Astrocyte (in vitro differentiated cells and primary cell): ENCODE measurements at regions not wholly inside any gene's neighbourhood (a gene's known extent, or its start where the extent isn't known, plus 50 kb on each side); places are given as distances from the start of the nearest gene placed in this dataset.

Source experiments
- DNase-seq: peaks from one replicate; pipeline ENCODE4 v3.0.0-alpha.2; 2010; ENCODE audit warnings: low read depth
- FAIRE-seq: peaks from 2 replicates; lab custom pipeline; 2011; peaks lifted over from hg19 to GRCh38; lab: Jason Lieb, UNC
- H2AFZ ChIP-seq: 2 replicates; pipeline ENCODE4 v1.6.0; 2012; ENCODE audit warnings: low read depth, low read length, inconsistent platforms
- H3K27ac ChIP-seq: 2 replicates; pipeline ENCODE4 v1.5.1; 2011; ENCODE audit warnings: low read depth, low read length, inconsistent platforms
- H3K27me3 ChIP-seq: 2 replicates; pipeline ENCODE4 v1.6.0; 2011; ENCODE audit warnings: low read length, inconsistent platforms; ENCODE audit not compliant: insufficient read depth
- H3K36me3 ChIP-seq: 2 replicates; pipeline ENCODE4 v1.5.1; 2011; ENCODE audit warnings: low read length, inconsistent platforms; ENCODE audit not compliant: insufficient read depth
- H3K4me1 ChIP-seq: 2 replicates; pipeline ENCODE4 v1.5.1; 2011; ENCODE audit warnings: low read length, inconsistent platforms; ENCODE audit not compliant: insufficient read depth
- H3K4me2 ChIP-seq: 2 replicates; pipeline ENCODE4 v1.6.0; 2012; ENCODE audit warnings: low read length, inconsistent platforms
- H3K4me3 ChIP-seq: 2 replicates; pipeline ENCODE4 v1.5.1; 2011; ENCODE audit warnings: low read depth, mild to moderate bottlenecking, low read length, inconsistent platforms; ENCODE audit not compliant: insufficient read depth
- H3K79me2 ChIP-seq: 2 replicates; pipeline ENCODE4 v1.6.0; 2012; ENCODE audit warnings: mild to moderate bottlenecking, low read length, inconsistent platforms; ENCODE audit not compliant: insufficient read depth
- H3K9ac ChIP-seq: 2 replicates; pipeline ENCODE4 v1.6.0; 2012; ENCODE audit warnings: mild to moderate bottlenecking, low read length, inconsistent platforms
- H3K9me3 ChIP-seq: 2 replicates; pipeline ENCODE4 v1.5.1; 2012; ENCODE audit warnings: low read depth, mild to moderate bottlenecking, low read length, inconsistent platforms; ENCODE audit not compliant: insufficient read depth
- H4K20me1 ChIP-seq: 2 replicates; pipeline ENCODE4 v1.6.0; 2012; ENCODE audit warnings: low read length, inconsistent platforms; ENCODE audit not compliant: insufficient read depth
- H3K27ac Mint-ChIP-seq: one replicate; pipeline ENCODE4 v1.8.0; 2021; ENCODE audit warnings: mild to moderate bottlenecking, mixed read lengths; ENCODE audit not compliant: unreplicated experiment
- H3K27me3 Mint-ChIP-seq: one replicate; pipeline ENCODE4 v1.8.0; 2021; ENCODE audit warnings: low read depth, mixed read lengths; ENCODE audit not compliant: unreplicated experiment
- H3K36me3 Mint-ChIP-seq: one replicate; pipeline ENCODE4 v1.8.0; 2021; ENCODE audit warnings: low read depth, mixed read lengths; ENCODE audit not compliant: unreplicated experiment
- H3K4me1 Mint-ChIP-seq: one replicate; pipeline ENCODE4 v1.8.0; 2021; ENCODE audit warnings: low read depth, mixed read lengths; ENCODE audit not compliant: unreplicated experiment
- H3K4me3 Mint-ChIP-seq: one replicate; pipeline ENCODE4 v1.8.0; 2021; ENCODE audit warnings: mild to moderate bottlenecking, moderate library complexity, mixed read lengths; ENCODE audit not compliant: unreplicated experiment
- H3K9me3 Mint-ChIP-seq: one replicate; pipeline ENCODE4 v1.8.0; 2021; ENCODE audit warnings: mild to moderate bottlenecking, mixed read lengths; ENCODE audit not compliant: unreplicated experiment
- EZH2 ChIP-seq: IDR thresholded peaks from 2 replicates; pipeline ENCODE4 v1.6.1; 2012; ENCODE audit warnings: mild to moderate bottlenecking, low read length, inconsistent platforms; ENCODE audit not compliant: insufficient read depth
- TF ChIP-seq, protein P1 (sequence below): IDR thresholded peaks from 2 replicates; pipeline ENCODE4 v1.5.1; 2011; ENCODE audit warnings: low read depth, mild to moderate bottlenecking, inconsistent platforms, low read length, moderate library complexity; ENCODE audit not compliant: insufficient read depth

DNA sequence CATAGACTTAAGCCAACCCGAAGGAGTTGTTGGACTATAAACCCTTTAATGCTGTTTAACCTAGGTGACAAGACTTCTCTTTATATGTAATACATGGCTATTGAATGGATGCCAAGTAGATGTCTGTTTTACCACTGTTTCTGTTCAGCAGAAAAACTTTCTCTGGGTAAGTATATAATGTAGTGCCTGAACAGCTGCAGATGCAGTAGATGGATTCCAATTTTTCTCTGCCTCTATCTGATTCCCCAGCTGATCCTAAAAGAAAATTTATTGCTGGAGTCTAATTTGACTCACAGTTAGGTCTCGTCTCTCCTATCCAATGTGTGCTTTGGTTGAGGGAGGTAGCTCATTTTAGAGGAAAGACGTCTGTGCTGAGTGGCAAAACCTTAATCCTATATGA is 256.5 kb upstream of the CBLB start:
- Histone ChIP-seq H3K79me2 (no peaks in the 10 kb centered on the region), H3K36me3 (no peaks in the 10 kb centered on the region), H3K27me3 (no peaks in the 10 kb centered on the region), H3K9ac (no peak overlapping the region), H2AFZ (no peak overlapping the region), H3K9me3 (no peaks in the 10 kb centered on the region), H3K4me3 (no peak overlapping the region), H3K27ac (no peak overlapping the region), H4K20me1 (no peaks in the 10 kb centered on the region), H3K4me2 (no peak overlapping the region), H3K4me1 (peaks cover 4% of the 10 kb centered on the region)
- FAIRE-seq (no peak), DNase-seq (no peak)
- H3K4me3 Mint-ChIP-seq = no peak overlapping the region
- H3K36me3 Mint-ChIP-seq = no peaks in the 10 kb centered on the region
- TF ChIP-seq EZH2 = no peak
- TF ChIP-seq, protein P1, sequence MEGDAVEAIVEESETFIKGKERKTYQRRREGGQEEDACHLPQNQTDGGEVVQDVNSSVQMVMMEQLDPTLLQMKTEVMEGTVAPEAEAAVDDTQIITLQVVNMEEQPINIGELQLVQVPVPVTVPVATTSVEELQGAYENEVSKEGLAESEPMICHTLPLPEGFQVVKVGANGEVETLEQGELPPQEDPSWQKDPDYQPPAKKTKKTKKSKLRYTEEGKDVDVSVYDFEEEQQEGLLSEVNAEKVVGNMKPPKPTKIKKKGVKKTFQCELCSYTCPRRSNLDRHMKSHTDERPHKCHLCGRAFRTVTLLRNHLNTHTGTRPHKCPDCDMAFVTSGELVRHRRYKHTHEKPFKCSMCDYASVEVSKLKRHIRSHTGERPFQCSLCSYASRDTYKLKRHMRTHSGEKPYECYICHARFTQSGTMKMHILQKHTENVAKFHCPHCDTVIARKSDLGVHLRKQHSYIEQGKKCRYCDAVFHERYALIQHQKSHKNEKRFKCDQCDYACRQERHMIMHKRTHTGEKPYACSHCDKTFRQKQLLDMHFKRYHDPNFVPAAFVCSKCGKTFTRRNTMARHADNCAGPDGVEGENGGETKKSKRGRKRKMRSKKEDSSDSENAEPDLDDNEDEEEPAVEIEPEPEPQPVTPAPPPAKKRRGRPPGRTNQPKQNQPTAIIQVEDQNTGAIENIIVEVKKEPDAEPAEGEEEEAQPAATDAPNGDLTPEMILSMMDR = no peak
- no peaks in the 10 kb centered on the region for H3K9me3 Mint-ChIP-seq
- H3K27me3 Mint-ChIP-seq = no peaks in the 10 kb centered on the region
- peaks cover 15% of the 10 kb centered on the region for H3K4me1 Mint-ChIP-seq
- no peak overlapping the region for H3K27ac Mint-ChIP-seq

DNA sequence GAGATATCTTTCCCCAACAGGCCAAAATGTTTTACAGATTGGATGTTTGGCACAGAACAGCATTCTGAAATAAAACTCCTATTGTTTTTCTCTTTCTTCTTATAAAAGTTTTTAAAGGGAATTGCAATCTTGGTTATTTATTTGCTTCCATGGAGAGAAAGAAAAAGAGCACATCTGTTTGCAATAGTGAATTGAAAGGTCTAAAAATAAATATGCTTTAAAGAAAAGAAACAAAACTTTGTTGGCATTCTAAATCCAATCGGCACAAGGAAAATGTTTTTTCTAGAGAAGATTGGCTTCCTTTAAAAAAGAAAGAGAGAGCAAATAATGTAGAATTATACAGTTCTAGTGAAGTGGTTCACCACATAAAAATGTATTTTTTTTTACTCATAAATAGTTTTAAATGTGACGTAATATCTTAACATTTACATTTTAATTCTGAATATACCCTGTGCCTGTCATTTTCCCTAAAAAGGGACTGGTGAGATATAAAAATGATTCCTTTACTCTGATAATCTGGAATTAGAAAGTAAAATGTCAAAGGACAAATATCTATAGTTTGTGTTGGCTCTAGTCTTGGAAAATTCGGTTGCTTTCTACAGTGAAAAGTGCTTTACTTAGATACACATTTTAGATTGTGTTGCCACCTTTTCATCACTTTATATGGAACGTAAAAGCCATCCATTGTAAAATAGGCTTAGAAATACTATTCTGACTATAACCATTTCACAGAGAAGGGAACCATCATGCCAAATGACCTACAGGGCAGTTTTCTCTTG is 257.4 kb upstream of the CBLB start:
- FAIRE-seq (peak; percentile 41), DNase-seq (no peak)
- H3K4me1 Mint-ChIP-seq = peaks cover 17% of the 10 kb centered on the region
- Histone ChIP-seq H3K36me3 (no peaks in the 10 kb centered on the region), H3K4me3 (no peak overlapping the region), H3K4me1 (peaks cover 7% of the 10 kb centered on the region), H4K20me1 (no peaks in the 10 kb centered on the region), H2AFZ (no peak overlapping the region), H3K9me3 (no peaks in the 10 kb centered on the region), H3K4me2 (no peak overlapping the region), H3K27me3 (no peaks in the 10 kb centered on the region), H3K27ac (no peak overlapping the region), H3K9ac (no peak overlapping the region), H3K79me2 (no peaks in the 10 kb centered on the region)
- H3K27me3 Mint-ChIP-seq = no peaks in the 10 kb centered on the region
- no peaks in the 10 kb centered on the region for H3K9me3 Mint-ChIP-seq
- TF ChIP-seq, protein P1 = no peak
- no peak for TF ChIP-seq EZH2
- H3K36me3 Mint-ChIP-seq = no peaks in the 10 kb centered on the region
- no peak overlapping the region for H3K4me3 Mint-ChIP-seq
- H3K27ac Mint-ChIP-seq = no peak overlapping the region

DNA sequence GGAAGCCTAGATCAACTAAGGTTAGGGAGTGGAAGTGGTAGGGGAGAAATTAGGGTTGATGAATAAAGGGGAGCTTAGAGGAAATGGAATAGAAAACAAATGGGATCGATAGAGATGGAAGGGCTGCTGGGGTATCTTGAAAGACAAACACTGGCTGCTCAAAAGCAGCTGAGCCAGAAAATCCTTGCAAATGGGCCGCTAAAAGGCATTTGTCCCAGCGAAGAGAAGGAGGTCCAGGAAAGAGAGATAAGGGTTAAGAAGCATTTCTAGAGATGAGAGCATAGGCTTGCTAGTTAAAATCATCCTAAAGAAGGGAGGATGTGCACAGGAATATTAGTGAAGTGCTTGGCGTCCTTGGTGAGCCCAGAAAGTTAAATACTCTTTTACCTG is 258.0 kb upstream of the CBLB start:
- Mint-ChIP-seq H3K9me3 (no peaks in the 10 kb centered on the region), H3K27ac (no peak overlapping the region), H3K36me3 (no peaks in the 10 kb centered on the region), H3K4me3 (no peak overlapping the region), H3K27me3 (no peaks in the 10 kb centered on the region), H3K4me1 (peaks cover 21% of the 10 kb centered on the region)
- Histone ChIP-seq H3K27me3 (no peaks in the 10 kb centered on the region), H4K20me1 (no peaks in the 10 kb centered on the region), H3K79me2 (no peaks in the 10 kb centered on the region), H3K9me3 (no peaks in the 10 kb centered on the region), H3K9ac (no peak overlapping the region), H3K4me1 (peaks cover 10% of the 10 kb centered on the region), H3K4me3 (no peak overlapping the region), H3K36me3 (no peaks in the 10 kb centered on the region), H2AFZ (no peak overlapping the region), H3K4me2 (no peak overlapping the region), H3K27ac (no peak overlapping the region)
- FAIRE-seq = no peak
- DNase-seq = no peak
- no peak for TF ChIP-seq EZH2
- TF ChIP-seq, protein P1 = no peak
